ENCODE measurements at regions not wholly inside any gene's neighbourhood (a gene's known extent, or its start where the extent isn't known, plus 50 kb on each side); places are given as distances from the start of the nearest gene placed in this dataset.
A peak's percentile ranks its signal among the peaks of the same experiment; 100 is the strongest.

GRCh38 chr3:83454353-83454752 is 1504.4 kb upstream of the CADM2 start:
- Histone ChIP-seq H3K9me3 (ENCODE audit: insufficient read depth, low read depth, low read length) (no peaks in the 10 kb centered on the region), H3K4me3 (ENCODE audit: low read length) (no peak overlapping the region), H3K27ac (ENCODE audit: low read length) (no peak overlapping the region), H3K4me1 (ENCODE audit: insufficient read depth, low read length) (no peaks in the 10 kb centered on the region; the same call in 1 of the 2 replicates), H3K36me3 (ENCODE audit: insufficient read depth, low read depth, low read length) (no peaks in the 10 kb centered on the region), H3K27me3 (ENCODE audit: insufficient read depth, low read length) (no peaks in the 10 kb centered on the region), H3K9ac (ENCODE audit: low read depth, low read length) (no peak overlapping the region)

- no peak overlapping the region for H3K27ac ChIP-seq (ENCODE audit: low read length)
- H3K27me3 ChIP-seq (ENCODE audit: insufficient read depth, low read length): no peaks in the 10 kb centered on the region
- H3K4me3 ChIP-seq (ENCODE audit: low read length): no peak overlapping the region
- H3K4me1 ChIP-seq (ENCODE audit: insufficient read depth, low read length): peaks cover 4% of the 10 kb centered on the region; the same call in 1 of the 2 replicates
- no peaks in the 10 kb centered on the region for H3K9me3 ChIP-seq (ENCODE audit: insufficient read depth, low read depth, low read length)
- H3K36me3 ChIP-seq (ENCODE audit: insufficient read depth, low read depth, low read length): no peaks in the 10 kb centered on the region
- no peak overlapping the region for H3K9ac ChIP-seq (ENCODE audit: low read depth, low read length)
These were observed 1501.2 kb upstream of the CADM2 start for GRCh38 chr3:83457551-83457950.

GRCh38 chr3:83460052-83460451 is 1498.7 kb upstream of the CADM2 start:
- Histone ChIP-seq H3K9me3 (ENCODE audit: insufficient read depth, low read depth, low read length) (no peaks in the 10 kb centered on the region), H3K27ac (ENCODE audit: low read length) (no peak overlapping the region), H3K4me1 (ENCODE audit: insufficient read depth, low read length) (peaks cover 4% of the 10 kb centered on the region; the same call in 1 of the 2 replicates), H3K36me3 (ENCODE audit: insufficient read depth, low read depth, low read length) (no peaks in the 10 kb centered on the region), H3K4me3 (ENCODE audit: low read length) (no peak overlapping the region), H3K9ac (ENCODE audit: low read depth, low read length) (no peak overlapping the region), H3K27me3 (ENCODE audit: insufficient read depth, low read length) (no peaks in the 10 kb centered on the region)

GRCh38 chr3:83461411-83461810 is 1497.4 kb upstream of the CADM2 start:
- Histone ChIP-seq H3K4me1 (ENCODE audit: insufficient read depth, low read length) (peaks cover 4% of the 10 kb centered on the region; the same call in 1 of the 2 replicates), H3K27ac (ENCODE audit: low read length) (no peak overlapping the region), H3K36me3 (ENCODE audit: insufficient read depth, low read depth, low read length) (no peaks in the 10 kb centered on the region), H3K4me3 (ENCODE audit: low read length) (no peak overlapping the region), H3K9me3 (ENCODE audit: insufficient read depth, low read depth, low read length) (no peaks in the 10 kb centered on the region), H3K27me3 (ENCODE audit: insufficient read depth, low read length) (no peaks in the 10 kb centered on the region), H3K9ac (ENCODE audit: low read depth, low read length) (no peak overlapping the region)

- Histone ChIP-seq H3K9ac (ENCODE audit: low read depth, low read length) (no peak overlapping the region), H3K4me3 (ENCODE audit: low read length) (no peak overlapping the region), H3K36me3 (ENCODE audit: insufficient read depth, low read depth, low read length) (no peaks in the 10 kb centered on the region), H3K9me3 (ENCODE audit: insufficient read depth, low read depth, low read length) (no peaks in the 10 kb centered on the region), H3K4me1 (ENCODE audit: insufficient read depth, low read length) (no peaks in the 10 kb centered on the region), H3K27me3 (ENCODE audit: insufficient read depth, low read length) (no peaks in the 10 kb centered on the region), H3K27ac (ENCODE audit: low read length) (no peak overlapping the region)
These were observed 1481.2 kb upstream of the CADM2 start for GRCh38 chr3:83477563-83477962.

- Histone ChIP-seq H3K36me3 (ENCODE audit: insufficient read depth, low read depth, low read length) (no peaks in the 10 kb centered on the region), H3K4me3 (ENCODE audit: low read length) (no peak overlapping the region), H3K4me1 (ENCODE audit: insufficient read depth, low read length) (no peaks in the 10 kb centered on the region), H3K9me3 (ENCODE audit: insufficient read depth, low read depth, low read length) (no peaks in the 10 kb centered on the region), H3K9ac (ENCODE audit: low read depth, low read length) (no peak overlapping the region), H3K27me3 (ENCODE audit: insufficient read depth, low read length) (no peaks in the 10 kb centered on the region), H3K27ac (ENCODE audit: low read length) (no peak overlapping the region)
These were observed 1476.3 kb upstream of the CADM2 start for GRCh38 chr3:83482402-83483070.

GRCh38 chr3:83496462-83496861 is 1462.3 kb upstream of the CADM2 start:
- Histone ChIP-seq H3K4me3 (ENCODE audit: low read length) (no peak overlapping the region), H3K27me3 (ENCODE audit: insufficient read depth, low read length) (no peaks in the 10 kb centered on the region), H3K36me3 (ENCODE audit: insufficient read depth, low read depth, low read length) (no peaks in the 10 kb centered on the region), H3K9me3 (ENCODE audit: insufficient read depth, low read depth, low read length) (no peaks in the 10 kb centered on the region), H3K9ac (ENCODE audit: low read depth, low read length) (no peak overlapping the region), H3K27ac (ENCODE audit: low read length) (no peak overlapping the region), H3K4me1 (ENCODE audit: insufficient read depth, low read length) (no peaks in the 10 kb centered on the region)

- Histone ChIP-seq H3K9ac (ENCODE audit: low read depth, low read length) (no peak overlapping the region), H3K4me1 (ENCODE audit: insufficient read depth, low read length) (no peaks in the 10 kb centered on the region), H3K27ac (ENCODE audit: low read length) (no peak overlapping the region), H3K36me3 (ENCODE audit: insufficient read depth, low read depth, low read length) (no peaks in the 10 kb centered on the region), H3K4me3 (ENCODE audit: low read length) (no peak overlapping the region), H3K9me3 (ENCODE audit: insufficient read depth, low read depth, low read length) (no peaks in the 10 kb centered on the region), H3K27me3 (ENCODE audit: insufficient read depth, low read length) (no peaks in the 10 kb centered on the region)
These were observed 1460.3 kb upstream of the CADM2 start for GRCh38 chr3:83498361-83499016.

GRCh38 chr3:83500422-83500821 is 1458.4 kb upstream of the CADM2 start:
- Histone ChIP-seq H3K27me3 (ENCODE audit: insufficient read depth, low read length) (no peaks in the 10 kb centered on the region), H3K9me3 (ENCODE audit: insufficient read depth, low read depth, low read length) (no peaks in the 10 kb centered on the region), H3K27ac (ENCODE audit: low read length) (no peak overlapping the region), H3K4me3 (ENCODE audit: low read length) (no peak overlapping the region), H3K4me1 (ENCODE audit: insufficient read depth, low read length) (no peaks in the 10 kb centered on the region), H3K9ac (ENCODE audit: low read depth, low read length) (no peak overlapping the region), H3K36me3 (ENCODE audit: insufficient read depth, low read depth, low read length) (no peaks in the 10 kb centered on the region)

GRCh38 chr3:83500931-83501330 is 1457.9 kb upstream of the CADM2 start:
- H3K27ac ChIP-seq (ENCODE audit: low read length): no peak overlapping the region
- no peaks in the 10 kb centered on the region for H3K4me1 ChIP-seq (ENCODE audit: insufficient read depth, low read length)
- H3K36me3 ChIP-seq (ENCODE audit: insufficient read depth, low read depth, low read length): no peaks in the 10 kb centered on the region

GRCh38 chr3:83513051-83513450 is 1445.7 kb upstream of the CADM2 start:
- Histone ChIP-seq H3K36me3 (ENCODE audit: insufficient read depth, low read depth, low read length) (no peaks in the 10 kb centered on the region), H3K27me3 (ENCODE audit: insufficient read depth, low read length) (no peaks in the 10 kb centered on the region), H3K4me3 (ENCODE audit: low read length) (0 out of 2 replicates have a peak overlapping the region, but pooled peaks have one; percentile 6), H3K4me1 (ENCODE audit: insufficient read depth, low read length) (peaks cover 25% of the 10 kb centered on the region), H3K9ac (ENCODE audit: low read depth, low read length) (no peak overlapping the region), H3K9me3 (ENCODE audit: insufficient read depth, low read depth, low read length) (no peaks in the 10 kb centered on the region), H3K27ac (ENCODE audit: low read length) (no peak overlapping the region)

More at GRCh38 chr3:83500931-83501330, 1457.9 kb upstream of the CADM2 start:
- Histone ChIP-seq H3K9ac (ENCODE audit: low read depth, low read length) (no peak overlapping the region), H3K27me3 (ENCODE audit: insufficient read depth, low read length) (no peaks in the 10 kb centered on the region), H3K4me3 (ENCODE audit: low read length) (no peak overlapping the region), H3K9me3 (ENCODE audit: insufficient read depth, low read depth, low read length) (no peaks in the 10 kb centered on the region)

- H3K36me3 ChIP-seq (ENCODE audit: insufficient read depth, low read depth, low read length): no peaks in the 10 kb centered on the region
- peak overlapping the region; percentile 34; the same call in 1 of the 2 replicates for H3K4me3 ChIP-seq (ENCODE audit: low read length)
- peaks cover 25% of the 10 kb centered on the region for H3K4me1 ChIP-seq (ENCODE audit: insufficient read depth, low read length)
- 0 out of 2 replicates have a peak overlapping the region, but pooled peaks have one; percentile 38 for H3K9ac ChIP-seq (ENCODE audit: low read depth, low read length)
- no peaks in the 10 kb centered on the region for H3K27me3 ChIP-seq (ENCODE audit: insufficient read depth, low read length)
- no peak overlapping the region for H3K27ac ChIP-seq (ENCODE audit: low read length)
- H3K9me3 ChIP-seq (ENCODE audit: insufficient read depth, low read depth, low read length): no peaks in the 10 kb centered on the region
These were observed 1445.1 kb upstream of the CADM2 start for GRCh38 chr3:83513677-83514076.
